SK-N-SH (cell line): ENCODE measurements at regions not wholly inside any gene's neighbourhood (a gene's known extent, or its start where the extent isn't known, plus 50 kb on each side); places are given as distances from the start of the nearest gene placed in this dataset.

Source experiments
- CTCF ChIA-PET: fragments of 300-600, 350-600 bp; formaldehyde crosslinking; extraction: SDS; loops from one replicate; lab custom pipeline; 2021; lab: Yijun Ruan, JAX
- POLR2A ChIA-PET: fragments of 350-600 bp; sonication (Branson Sonifier 250); formaldehyde crosslinking; extraction: SDS; loops from one replicate; lab custom pipeline; 2020; ENCODE audit warnings: antibody characterized with exemption, inconsistent platforms; lab: Yijun Ruan, JAX
- DNase-seq: peaks from one replicate; pipeline ENCODE4 v3.0.0; 2012
- H2AFZ ChIP-seq: fragments of 200-600 bp; sonication (generic); 2 replicates; pipeline ENCODE4 v1.8.1; 2016; ENCODE audit warnings: antibody characterized with exemption, mild to moderate bottlenecking, low read depth
- H3F3A ChIP-seq: fragments of 200-600 bp; sonication (generic); replicated peaks from 2 replicates; pipeline ENCODE3; 2016; ENCODE audit warnings: antibody characterized with exemption, mild to moderate bottlenecking; ENCODE audit not compliant: insufficient read depth
- H3K27ac ChIP-seq, 2 experiments: fragments of 200-500 bp in 1 of 2; fragments of 200-600 bp in 1 of 2; sonication (Bioruptor generic) in 1 of 2; sonication (generic), shearing (Covaris generic) in 1 of 2; 2 replicates each; pipeline versions ENCODE4 v1.5.1 to v1.6.1; 2014 to 2016; ENCODE audit warnings: low read depth in 2 of 2, inconsistent platforms in 1 of 2, low read length in 1 of 2, mild to moderate bottlenecking in 1 of 2, mixed read lengths in 1 of 2
- H3K27me3 ChIP-seq: fragments of 200-600 bp; sonication (generic), shearing (Covaris generic); 2 replicates; pipeline ENCODE4 v1.6.1; 2016; ENCODE audit warnings: mixed run types; ENCODE audit not compliant: insufficient read depth
- H3K36me3 ChIP-seq, 2 experiments: fragments of 200-500 bp in 1 of 2; fragments of 200-600 bp in 1 of 2; sonication (Bioruptor generic) in 1 of 2; sonication (generic) in 1 of 2; replicated peaks in 1 of 2; 2 replicates each; pipeline versions ENCODE3 to v1.5.1; 2014 to 2016; ENCODE audit warnings: low read length in 1 of 2, mild to moderate bottlenecking in 1 of 2; ENCODE audit not compliant: insufficient read depth in 2 of 2, control insufficient read depth in 1 of 2
- H3K4me1 ChIP-seq, 2 experiments: fragments of 200-500 bp in 1 of 2; fragments of 200-600 bp in 1 of 2; sonication (Bioruptor generic) in 1 of 2; sonication (generic), shearing (Covaris generic) in 1 of 2; 2 replicates each; pipeline versions ENCODE4 v1.5.1 to v1.6.1; 2014 to 2016; ENCODE audit warnings: low read depth in 1 of 2, low read length in 1 of 2, mixed run types in 1 of 2; ENCODE audit not compliant: insufficient read depth in 2 of 2, control insufficient read depth in 1 of 2
- H3K4me2 ChIP-seq: fragments of 200-600 bp; sonication (generic), shearing (Covaris generic); 2 replicates; pipeline ENCODE4 v1.6.1; 2017; ENCODE audit warnings: mixed run types
- H3K4me3 ChIP-seq, 2 experiments: fragments of 200-500 bp in 1 of 2; fragments of 200-600 bp in 1 of 2; sonication (Bioruptor generic) in 1 of 2; sonication (generic), shearing (Covaris generic) in 1 of 2; 2 replicates each; pipeline versions ENCODE4 v1.5.1 to v1.8.1; 2014 to 2016; ENCODE audit warnings: low read depth in 2 of 2, inconsistent platforms in 1 of 2, low read length in 1 of 2, mild to moderate bottlenecking in 1 of 2, mixed read lengths in 1 of 2, moderate library complexity in 1 of 2
- H3K79me2 ChIP-seq: fragments of 200-600 bp; sonication (generic); 2 replicates; pipeline ENCODE4 v1.8.1; 2017; ENCODE audit warnings: mild to moderate bottlenecking; ENCODE audit not compliant: insufficient read depth
- H3K9ac ChIP-seq: fragments of 200-600 bp; sonication (generic); 2 replicates; pipeline ENCODE4 v1.6.1; 2017; ENCODE audit warnings: mixed run types
- H3K9me2 ChIP-seq: fragments of 200-600 bp; sonication (generic); 2 replicates; pipeline ENCODE4 v1.6.1; 2017; ENCODE audit warnings: mixed run types
- H3K9me3 ChIP-seq: fragments of 200-600 bp; sonication (generic); 2 replicates; pipeline ENCODE4 v1.6.1; 2017; ENCODE audit warnings: mixed run types, mild to moderate bottlenecking, moderate library complexity
- H4K20me1 ChIP-seq: fragments of 200-600 bp; sonication (generic); 2 replicates; pipeline ENCODE4 v1.6.1; 2017; ENCODE audit warnings: mild to moderate bottlenecking, mixed run types; ENCODE audit not compliant: insufficient read depth
- CHD2 ChIP-seq: fragments of 150-350 bp; IDR thresholded peaks from 2 replicates; pipeline ENCODE4 v1.6.1; 2018; ENCODE audit warnings: low read length; ENCODE audit not compliant: partially characterized antibody
- ELF1 ChIP-seq: IDR thresholded peaks from 2 replicates; pipeline ENCODE4 v1.4.0; 2012
- EP300 ChIP-seq, 2 experiments: IDR thresholded peaks; 2 replicates each; pipeline versions ENCODE4 v1.4.0 to v1.6.1; 2012; ENCODE audit warnings: borderline replicate concordance in 1 of 2, low read depth in 1 of 2, low read length in 1 of 2
- FOSL2 ChIP-seq: IDR thresholded peaks from 2 replicates; pipeline ENCODE4 v1.4.0; 2012; ENCODE audit warnings: low read depth, mild to moderate bottlenecking, moderate library complexity, borderline replicate concordance
- FOXJ3 ChIP-seq: sonication (generic); formaldehyde crosslinking; IDR thresholded peaks from 2 replicates; pipeline ENCODE4 v1.5.1; 2020; ENCODE audit warnings: mild to moderate bottlenecking, missing genetic modification reagents
- FOXM1 ChIP-seq: IDR thresholded peaks from 2 replicates; pipeline ENCODE4 v1.4.0; 2012; ENCODE audit warnings: low read depth, mild to moderate bottlenecking
- GATA2 ChIP-seq: sonication (generic); formaldehyde crosslinking; IDR thresholded peaks from 2 replicates; pipeline ENCODE4 v1.5.0; 2020; ENCODE audit warnings: mild to moderate bottlenecking, missing genetic modification reagents
- JUND ChIP-seq: IDR thresholded peaks from 2 replicates; pipeline ENCODE4 v1.4.0; 2012
- MAX ChIP-seq: IDR thresholded peaks from 2 replicates; pipeline ENCODE4 v1.4.0; 2012; ENCODE audit warnings: low read depth
- MEF2A ChIP-seq: IDR thresholded peaks from 2 replicates; pipeline ENCODE4 v1.4.0; 2012; ENCODE audit warnings: low read depth, borderline replicate concordance
- NFIC ChIP-seq: IDR thresholded peaks from 2 replicates; pipeline ENCODE4 v1.4.0; 2012; ENCODE audit warnings: borderline replicate concordance
- PBX3 ChIP-seq: IDR thresholded peaks from 2 replicates; pipeline ENCODE4; 2012
- RAD21 ChIP-seq: IDR thresholded peaks from 2 replicates; pipeline ENCODE4 v1.6.1; 2012; ENCODE audit warnings: mild to moderate bottlenecking, low read length
- RCOR1 ChIP-seq: fragments of 150-350 bp; IDR thresholded peaks from 2 replicates; pipeline ENCODE4 v1.6.1; 2017; ENCODE audit warnings: antibody characterized with exemption, low read length
- RXRA ChIP-seq: IDR thresholded peaks from 2 replicates; pipeline ENCODE4 v1.4.0; 2012; ENCODE audit warnings: low read depth, mild to moderate bottlenecking, borderline replicate concordance
- SIN3A ChIP-seq: IDR thresholded peaks from 2 replicates; pipeline ENCODE4 v1.6.1; 2012; ENCODE audit warnings: low read depth, mild to moderate bottlenecking, low read length, moderate library complexity, borderline replicate concordance
- USF1 ChIP-seq: IDR thresholded peaks from 2 replicates; pipeline ENCODE4 v1.4.0; 2012; ENCODE audit warnings: low read depth, borderline replicate concordance
- YY1 ChIP-seq: IDR thresholded peaks from 2 replicates; pipeline ENCODE4 v1.4.0; 2012; ENCODE audit warnings: low read depth, mild to moderate bottlenecking
- WGBS: methylation state at CpG from one replicate; pipeline ENCODE4 v1.1.6; 2017; ENCODE audit warnings: low lambda C conversion rate; 5-methylcytosine and 5-hydroxymethylcytosine counted together
- TF ChIP-seq, protein P1 (sequence below): IDR thresholded peaks from 2 replicates; pipeline ENCODE4 v1.4.0; 2012; ENCODE audit warnings: low read depth, borderline replicate concordance
- TF ChIP-seq, protein P2 (sequence below): IDR thresholded peaks from 2 replicates; pipeline ENCODE4 v1.6.1; 2012; ENCODE audit warnings: mild to moderate bottlenecking, low read depth, low read length, moderate library complexity

DNA sequence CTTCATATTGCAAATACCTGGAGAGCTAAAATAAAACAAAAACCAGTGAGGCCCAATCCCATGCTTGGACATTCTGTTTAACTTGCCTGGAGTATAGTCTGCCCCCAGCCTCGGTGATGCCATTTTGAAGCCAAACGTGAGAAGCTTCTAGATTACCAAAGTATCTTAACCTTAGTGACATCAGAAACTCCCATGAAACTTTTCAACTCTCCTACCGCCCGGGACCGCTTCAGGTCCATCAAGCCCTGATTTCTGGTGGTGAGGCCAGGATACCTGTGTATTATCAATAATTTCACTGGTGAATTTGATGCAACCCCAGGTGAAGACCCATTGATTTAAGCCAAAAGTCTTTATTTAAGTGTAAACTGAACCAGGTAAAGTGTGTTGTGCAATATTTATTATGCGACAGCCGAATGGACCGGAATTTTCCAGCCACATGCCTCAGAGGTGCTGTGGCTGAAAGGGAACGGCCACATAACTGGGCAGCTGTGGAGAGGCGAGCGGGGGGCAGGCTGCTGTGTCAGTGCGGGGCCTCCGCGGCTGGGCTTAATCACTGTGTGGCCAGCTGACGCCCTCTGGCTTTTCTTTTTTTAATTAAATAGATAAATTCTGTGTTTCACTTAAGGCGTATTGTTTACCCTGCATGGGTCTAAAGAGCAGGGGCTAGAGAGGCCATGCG is 385.5 kb upstream of the B3GAT1 start:
- Histone ChIP-seq H3K4me3 (no peak overlapping the region), H3K4me1 (peaks cover 0 to 3% of the 10 kb centered on the region in 2 experiments; a peak in 1 of 4 replicates), H3K4me2 (no peak overlapping the region), H3K79me2 (no peaks in the 10 kb centered on the region), H3K9me2 (no peaks in the 10 kb centered on the region), H3K9me3 (no peaks in the 10 kb centered on the region), H3K27me3 (no peaks in the 10 kb centered on the region), H3K9ac (no peak overlapping the region), H2AFZ (no peak overlapping the region), H3K36me3 (no peaks in the 10 kb centered on the region), H3K27ac (no peak overlapping the region), H3F3A (no peaks in the 10 kb centered on the region), H4K20me1 (no peaks in the 10 kb centered on the region)
- ChIA-PET POLR2A (no interaction called here), CTCF (interaction anchor here (1.6 kb wide), 1 partner anchor 70 kb away, joined by 4 read pairs; no protein-coding TSS in a partner anchor)
- TF ChIP-seq FOSL2 (no peak), YY1 (no peak), EP300 (IDR thresholded peaks at IDR 0.05; ENCODE audit: borderline replicate concordance in 1 of 2, low read depth in 1 of 2, low read length in 1 of 2) (no peak), MAX (no peak), RXRA (no peak), NFIC (no peak), ELF1 (no peak), GATA2 (CRISPR knock-in tag) (no peak), MEF2A (no peak), JUND (no peak), USF1 (no peak)
- TF ChIP-seq, protein P1, sequence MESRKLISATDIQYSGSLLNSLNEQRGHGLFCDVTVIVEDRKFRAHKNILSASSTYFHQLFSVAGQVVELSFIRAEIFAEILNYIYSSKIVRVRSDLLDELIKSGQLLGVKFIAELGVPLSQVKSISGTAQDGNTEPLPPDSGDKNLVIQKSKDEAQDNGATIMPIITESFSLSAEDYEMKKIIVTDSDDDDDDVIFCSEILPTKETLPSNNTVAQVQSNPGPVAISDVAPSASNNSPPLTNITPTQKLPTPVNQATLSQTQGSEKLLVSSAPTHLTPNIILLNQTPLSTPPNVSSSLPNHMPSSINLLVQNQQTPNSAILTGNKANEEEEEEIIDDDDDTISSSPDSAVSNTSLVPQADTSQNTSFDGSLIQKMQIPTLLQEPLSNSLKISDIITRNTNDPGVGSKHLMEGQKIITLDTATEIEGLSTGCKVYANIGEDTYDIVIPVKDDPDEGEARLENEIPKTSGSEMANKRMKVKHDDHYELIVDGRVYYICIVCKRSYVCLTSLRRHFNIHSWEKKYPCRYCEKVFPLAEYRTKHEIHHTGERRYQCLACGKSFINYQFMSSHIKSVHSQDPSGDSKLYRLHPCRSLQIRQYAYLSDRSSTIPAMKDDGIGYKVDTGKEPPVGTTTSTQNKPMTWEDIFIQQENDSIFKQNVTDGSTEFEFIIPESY, result no peak
- WGBS, result 68% methylated on average over 17 of the region's 17 CpGs
- DNase-seq, result peak; percentile 22

- Histone ChIP-seq H3K9me2 (no peaks in the 10 kb centered on the region), H3K27me3 (no peaks in the 10 kb centered on the region), H3K4me2 (no peak overlapping the region), H3K4me1 (peaks cover 0 to 7% of the 10 kb centered on the region in 2 experiments; a peak in 1 of 4 replicates), H3K79me2 (no peaks in the 10 kb centered on the region), H3K36me3 (no peaks in the 10 kb centered on the region), H3K27ac (no peak overlapping the region), H2AFZ (no peak overlapping the region), H3F3A (no peaks in the 10 kb centered on the region), H4K20me1 (no peaks in the 10 kb centered on the region), H3K9ac (no peak overlapping the region), H3K9me3 (no peaks in the 10 kb centered on the region), H3K4me3 (no peak overlapping the region)
- ChIA-PET POLR2A (no interaction called here), CTCF (no interaction called here)
- 17% methylated on average over 2 of the region's 7 CpGs for WGBS
- DNase-seq, result no peak
- no peak for TF ChIP-seq RCOR1
- TF ChIP-seq FOXM1, result no peak
- no peak for TF ChIP-seq RAD21
- no peak for TF ChIP-seq SIN3A
- no peak for TF ChIP-seq FOSL2
- TF ChIP-seq MAX, result no peak
- TF ChIP-seq ELF1, result no peak
- no peak for TF ChIP-seq PBX3
- no peak for TF ChIP-seq CHD2
- no peak for TF ChIP-seq GATA2 (CRISPR knock-in tag)
- TF ChIP-seq, protein P2, sequence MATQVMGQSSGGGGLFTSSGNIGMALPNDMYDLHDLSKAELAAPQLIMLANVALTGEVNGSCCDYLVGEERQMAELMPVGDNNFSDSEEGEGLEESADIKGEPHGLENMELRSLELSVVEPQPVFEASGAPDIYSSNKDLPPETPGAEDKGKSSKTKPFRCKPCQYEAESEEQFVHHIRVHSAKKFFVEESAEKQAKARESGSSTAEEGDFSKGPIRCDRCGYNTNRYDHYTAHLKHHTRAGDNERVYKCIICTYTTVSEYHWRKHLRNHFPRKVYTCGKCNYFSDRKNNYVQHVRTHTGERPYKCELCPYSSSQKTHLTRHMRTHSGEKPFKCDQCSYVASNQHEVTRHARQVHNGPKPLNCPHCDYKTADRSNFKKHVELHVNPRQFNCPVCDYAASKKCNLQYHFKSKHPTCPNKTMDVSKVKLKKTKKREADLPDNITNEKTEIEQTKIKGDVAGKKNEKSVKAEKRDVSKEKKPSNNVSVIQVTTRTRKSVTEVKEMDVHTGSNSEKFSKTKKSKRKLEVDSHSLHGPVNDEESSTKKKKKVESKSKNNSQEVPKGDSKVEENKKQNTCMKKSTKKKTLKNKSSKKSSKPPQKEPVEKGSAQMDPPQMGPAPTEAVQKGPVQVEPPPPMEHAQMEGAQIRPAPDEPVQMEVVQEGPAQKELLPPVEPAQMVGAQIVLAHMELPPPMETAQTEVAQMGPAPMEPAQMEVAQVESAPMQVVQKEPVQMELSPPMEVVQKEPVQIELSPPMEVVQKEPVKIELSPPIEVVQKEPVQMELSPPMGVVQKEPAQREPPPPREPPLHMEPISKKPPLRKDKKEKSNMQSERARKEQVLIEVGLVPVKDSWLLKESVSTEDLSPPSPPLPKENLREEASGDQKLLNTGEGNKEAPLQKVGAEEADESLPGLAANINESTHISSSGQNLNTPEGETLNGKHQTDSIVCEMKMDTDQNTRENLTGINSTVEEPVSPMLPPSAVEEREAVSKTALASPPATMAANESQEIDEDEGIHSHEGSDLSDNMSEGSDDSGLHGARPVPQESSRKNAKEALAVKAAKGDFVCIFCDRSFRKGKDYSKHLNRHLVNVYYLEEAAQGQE, result no peak
- no peak for TF ChIP-seq FOXJ3 (CRISPR knock-in tag)
Observed at GRCh38 chr11:134795017-134795416, 383.0 kb upstream of the B3GAT1 start.
